ENCODE measurements at regions not wholly inside any gene's neighbourhood (a gene's known extent, or its start where the extent isn't known, plus 50 kb on each side); places are given as distances from the start of the nearest gene placed in this dataset.
A peak's percentile ranks its signal among the peaks of the same experiment; 100 is the strongest.

GRCh38 chr2:180130403-180130802 is 123.3 kb upstream of the CWC22 start:
- no peak overlapping the region for H3K27ac ChIP-seq
- H3K4me1 ChIP-seq (replicated peaks in 1 of 2) = peaks cover 4 to 9% of the 10 kb centered on the region in 2 donors
- peak in 3 of 8 experiments; percentile 17 to 44 (median 36) for ATAC-seq (replicated peaks in 6 of 8)
- in situ Hi-C loops (cut with MboI; ENCODE audit: low pct_unique_long_range_greater_than_20kb in 2 of 9, low sequenced_read_pairs in 9 of 9, unreplicated experiment in 9 of 9) = loop anchor here in 3 of 9 experiments (25.0 kb wide), 3 partner anchors 232 to 957 kb away; no protein-coding TSS in a partner anchor
- no peak overlapping the region for H3K4me3 ChIP-seq

- H3K4me3 ChIP-seq = no peak overlapping the region
- H3K27ac ChIP-seq = no peak overlapping the region
- in situ Hi-C loops (cut with MboI; ENCODE audit: low pct_unique_long_range_greater_than_20kb in 2 of 9, low sequenced_read_pairs in 9 of 9, unreplicated experiment in 9 of 9) = loop anchor here in 3 of 9 experiments (25.0 kb wide), 3 partner anchors 233 to 958 kb away; no protein-coding TSS in a partner anchor
- no peak for ATAC-seq (replicated peaks in 6 of 8)
- peaks cover 7 to 11% of the 10 kb centered on the region in 2 donors for H3K4me1 ChIP-seq (replicated peaks in 1 of 2)
- 40 to 100% (median 83%) methylated on average over 1 to 2 of the region's 2 CpGs; no CpG with 5 or more reads in 3 of the 10 experiments for WGBS, 10 experiments
Observed at GRCh38 chr2:180128861-180129260, 121.8 kb upstream of the CWC22 start.

- ATAC-seq (replicated peaks in 6 of 8) = peak; percentile 77 to 100 (median 99)
- no peak overlapping the region for H3K27ac ChIP-seq
Observed at GRCh38 chr2:180125245-180125962, 118.3 kb upstream of the CWC22 start.

GRCh38 chr2:180124273-180125139 is 117.4 kb upstream of the CWC22 start:
- Histone ChIP-seq H3K27ac (no peak overlapping the region), H3K4me1 (replicated peaks in 1 of 2) (peaks cover 6 to 7% of the 10 kb centered on the region in 2 donors), H3K4me3 (no peak overlapping the region)
- WGBS, 10 experiments = 0 to 56% (median 19%) methylated on average over 1 to 8 of the region's 8 CpGs
- peak in 7 of 8 experiments; percentile 20 to 73 (median 44) for ATAC-seq (replicated peaks in 6 of 8)
- in situ Hi-C loops (cut with MboI; ENCODE audit: low pct_unique_long_range_greater_than_20kb in 2 of 9, low sequenced_read_pairs in 9 of 9, unreplicated experiment in 9 of 9) = loop anchor here in 6 of 9 experiments (25.0 kb wide), 4 partner anchors 238 to 1588 kb away; no protein-coding TSS in a partner anchor

More at GRCh38 chr2:180125245-180125962, 118.3 kb upstream of the CWC22 start:
- WGBS, 10 experiments = 0 to 59% (median 24%) methylated on average over 2 to 10 of the region's 13 CpGs
- in situ Hi-C loops (cut with MboI; ENCODE audit: low pct_unique_long_range_greater_than_20kb in 2 of 9, low sequenced_read_pairs in 9 of 9, unreplicated experiment in 9 of 9) = loop anchor here in 3 of 9 experiments (25.0 kb wide), 3 partner anchors 237 to 962 kb away; no protein-coding TSS in a partner anchor
- H3K4me1 ChIP-seq (replicated peaks in 1 of 2) = peaks cover 7 to 8% of the 10 kb centered on the region in 2 donors
- no peak overlapping the region for H3K4me3 ChIP-seq

- Histone ChIP-seq H3K27ac (no peak overlapping the region), H3K4me3 (no peak overlapping the region), H3K4me1 (replicated peaks in 1 of 2) (peaks cover 6 to 7% of the 10 kb centered on the region in 2 donors)
- WGBS, 10 experiments = 33 to 83% (median 61%) methylated on average over 1 to 2 of the region's 2 CpGs; no CpG with 5 or more reads in 4 of the 10 experiments
- in situ Hi-C loops (cut with MboI; ENCODE audit: low pct_unique_long_range_greater_than_20kb in 2 of 9, low sequenced_read_pairs in 9 of 9, unreplicated experiment in 9 of 9) = loop anchor here in 6 of 9 experiments (25.0 kb wide), 2 partner anchors 939 to 1589 kb away; no protein-coding TSS in a partner anchor
- ATAC-seq (replicated peaks in 6 of 8) = no peak
Observed at GRCh38 chr2:180122874-180123273, 115.8 kb upstream of the CWC22 start.

- 23 to 100% (median 80%) methylated on average over 1 to 2 of the region's 2 CpGs; no CpG with 5 or more reads in 2 of the 10 experiments for WGBS, 10 experiments
- H3K27ac ChIP-seq = no peak overlapping the region
- H3K4me1 ChIP-seq (replicated peaks in 1 of 2) = no peaks in the 10 kb centered on the region
- in situ Hi-C loops (cut with MboI; ENCODE audit: low pct_unique_long_range_greater_than_20kb in 2 of 9, low sequenced_read_pairs in 9 of 9, unreplicated experiment in 9 of 9) = loop anchor here in 6 of 9 experiments (25.0 kb wide), 2 partner anchors 947 to 1597 kb away; no protein-coding TSS in a partner anchor
- ATAC-seq (replicated peaks in 6 of 8) = no peak
- H3K4me3 ChIP-seq = no peak overlapping the region
Observed at GRCh38 chr2:180115675-180116074, 108.6 kb upstream of the CWC22 start.

GRCh38 chr2:180115269-180115668 is 108.2 kb upstream of the CWC22 start:
- no peak overlapping the region for H3K27ac ChIP-seq
- in situ Hi-C loops (cut with MboI; ENCODE audit: low pct_unique_long_range_greater_than_20kb in 2 of 9, low sequenced_read_pairs in 9 of 9, unreplicated experiment in 9 of 9) = loop anchor here in 6 of 9 experiments (25.0 kb wide), 2 partner anchors 947 to 1597 kb away; no protein-coding TSS in a partner anchor
- no peaks in the 10 kb centered on the region for H3K4me1 ChIP-seq (replicated peaks in 1 of 2)
- WGBS, 10 experiments = 0 to 100% (median 88%) methylated on average over 2 of the region's 2 CpGs; no CpG with 5 or more reads in 6 of the 10 experiments
- H3K4me3 ChIP-seq = no peak overlapping the region
- peak in 2 of 8 experiments; percentile 42 to 91 for ATAC-seq (replicated peaks in 6 of 8)

GRCh38 chr2:180111901-180112300 is 104.8 kb upstream of the CWC22 start:
- Histone ChIP-seq H3K27ac (no peak overlapping the region), H3K4me1 (replicated peaks in 1 of 2) (no peaks in the 10 kb centered on the region), H3K4me3 (no peak overlapping the region)
- WGBS, 10 experiments = 43 to 100% (median 92%) methylated on average over 1 of the region's 1 CpG; no CpG with 5 or more reads in 2 of the 10 experiments
- no peak for ATAC-seq (replicated peaks in 6 of 8)
- in situ Hi-C loops (cut with MboI; ENCODE audit: low pct_unique_long_range_greater_than_20kb in 2 of 9, low sequenced_read_pairs in 9 of 9, unreplicated experiment in 9 of 9) = loop anchor here in 6 of 9 experiments (25.0 kb wide), 2 partner anchors 950 to 1600 kb away; no protein-coding TSS in a partner anchor

GRCh38 chr2:180110469-180110868 is 103.4 kb upstream of the CWC22 start:
- no peak overlapping the region for H3K4me3 ChIP-seq
- no peak for ATAC-seq (replicated peaks in 6 of 8)
- in situ Hi-C loops (cut with MboI; ENCODE audit: low pct_unique_long_range_greater_than_20kb in 2 of 9, low sequenced_read_pairs in 9 of 9, unreplicated experiment in 9 of 9) = loop anchor here in 6 of 9 experiments (25.0 kb wide), 2 partner anchors 952 to 1602 kb away; no protein-coding TSS in a partner anchor
- H3K4me1 ChIP-seq (replicated peaks in 1 of 2) = no peaks in the 10 kb centered on the region
- WGBS, 10 experiments = 60 to 100% (median 96%) methylated on average over 1 to 6 of the region's 6 CpGs
- H3K27ac ChIP-seq = no peak overlapping the region

GRCh38 chr2:180101846-180102245 is 94.7 kb upstream of the CWC22 start:
- ATAC-seq (replicated peaks in 6 of 8) = no peak
- Histone ChIP-seq H3K4me1 (replicated peaks in 1 of 2) (no peaks in the 10 kb centered on the region), H3K27ac (no peak overlapping the region), H3K4me3 (no peak overlapping the region)
- in situ Hi-C loops (cut with MboI; ENCODE audit: low pct_unique_long_range_greater_than_20kb in 2 of 9, low sequenced_read_pairs in 9 of 9, unreplicated experiment in 9 of 9) = loop anchor here in 6 of 9 experiments (25.0 kb wide), 2 partner anchors 960 to 1610 kb away; no protein-coding TSS in a partner anchor
- 0 to 79% (median 55%) methylated on average over 1 of the region's 1 CpG; no CpG with 5 or more reads in 2 of the 10 experiments for WGBS, 10 experiments

- in situ Hi-C loops (cut with MboI; ENCODE audit: low pct_unique_long_range_greater_than_20kb in 2 of 9, low sequenced_read_pairs in 9 of 9, unreplicated experiment in 9 of 9) = loop anchor here in 1 of 9 experiments (25.0 kb wide), 1 partner anchor 262 kb away; no protein-coding TSS in a partner anchor
Observed at GRCh38 chr2:180099308-180099707, 92.2 kb upstream of the CWC22 start.

GRCh38 chr2:180085144-180085543 is 78.0 kb upstream of the CWC22 start:
- in situ Hi-C loops (cut with MboI; ENCODE audit: low pct_unique_long_range_greater_than_20kb in 2 of 9, low sequenced_read_pairs in 9 of 9, unreplicated experiment in 9 of 9) = loop anchor here in 1 of 9 experiments (25.0 kb wide), 1 partner anchor 248 kb away; no protein-coding TSS in a partner anchor
- ATAC-seq (replicated peaks in 6 of 8) = no peak
- Histone ChIP-seq H3K27ac (no peak overlapping the region), H3K4me1 (replicated peaks in 1 of 2) (peaks cover 0 to 6% of the 10 kb centered on the region in 2 donors), H3K4me3 (no peak overlapping the region)

More at GRCh38 chr2:180099308-180099707, 92.2 kb upstream of the CWC22 start:
- 25 to 92% (median 83%) methylated on average over 2 to 4 of the region's 4 CpGs; no CpG with 5 or more reads in 1 of the 10 experiments for WGBS, 10 experiments
- Histone ChIP-seq H3K4me3 (no peak overlapping the region), H3K27ac (no peak overlapping the region), H3K4me1 (replicated peaks in 1 of 2) (no peaks in the 10 kb centered on the region)
- ATAC-seq (replicated peaks in 6 of 8) = no peak
